Endothelial cell (in vitro differentiated cells): ENCODE measurements at regions not wholly inside any gene's neighbourhood (a gene's known extent, or its start where the extent isn't known, plus 50 kb on each side); places are given as distances from the start of the nearest gene placed in this dataset.

ENCODE experiments used
- DNase-seq: peaks from one replicate; pipeline ENCODE4 v3.0.0; 2021; ENCODE audit warnings: low spot score
- H3K27ac Mint-ChIP-seq: one replicate; pipeline ENCODE4 v1.8.0; 2021; ENCODE audit warnings: mixed read lengths, inconsistent platforms; ENCODE audit not compliant: unreplicated experiment
- H3K27me3 Mint-ChIP-seq: one replicate; pipeline ENCODE4 v1.8.0; 2021; ENCODE audit warnings: mild to moderate bottlenecking, moderate library complexity, mixed read lengths, inconsistent platforms; ENCODE audit not compliant: unreplicated experiment
- H3K36me3 Mint-ChIP-seq: one replicate; pipeline ENCODE4 v1.8.0; 2021; ENCODE audit warnings: mild to moderate bottlenecking, low read depth, mixed read lengths, inconsistent platforms; ENCODE audit not compliant: unreplicated experiment
- H3K4me1 Mint-ChIP-seq: one replicate; pipeline ENCODE4 v1.8.0; 2021; ENCODE audit warnings: mild to moderate bottlenecking, mixed read lengths, inconsistent platforms; ENCODE audit not compliant: unreplicated experiment
- H3K4me3 Mint-ChIP-seq: one replicate; pipeline ENCODE4 v1.8.0; 2021; ENCODE audit warnings: mild to moderate bottlenecking, mixed read lengths, inconsistent platforms; ENCODE audit not compliant: unreplicated experiment
- H3K9me3 Mint-ChIP-seq: one replicate; pipeline ENCODE4 v1.8.0; 2021; ENCODE audit warnings: mixed read lengths, inconsistent platforms; ENCODE audit not compliant: unreplicated experiment
- CTCF ChIP-seq: fragments of 200-600 bp; sonication (generic); IDR thresholded peaks from one replicate; pipeline ENCODE4 v1.5.0; 2021; ENCODE audit warnings: antibody characterized with exemption; ENCODE audit not compliant: unreplicated experiment

GRCh38 chr6:10297832-10298231 is 117.0 kb downstream of the TFAP2A start:
- no peaks in the 10 kb centered on the region for H3K27me3 Mint-ChIP-seq
- H3K36me3 Mint-ChIP-seq, result no peaks in the 10 kb centered on the region
- peaks cover 7% of the 10 kb centered on the region for H3K4me1 Mint-ChIP-seq
- no peak for DNase-seq
- peak overlapping the region; percentile 14 for H3K27ac Mint-ChIP-seq
- H3K4me3 Mint-ChIP-seq, result no peak overlapping the region
- TF ChIP-seq CTCF, result no peak
- no peaks in the 10 kb centered on the region for H3K9me3 Mint-ChIP-seq

GRCh38 chr6:10278746-10279145 is 136.1 kb downstream of the TFAP2A start:
- DNase-seq, result no peak

GRCh38 chr6:10276660-10277287 is 138.1 kb downstream of the TFAP2A start:
- no peaks in the 10 kb centered on the region for H3K9me3 Mint-ChIP-seq
- no peaks in the 10 kb centered on the region for H3K27me3 Mint-ChIP-seq
- H3K4me1 Mint-ChIP-seq, result peaks cover 31% of the 10 kb centered on the region
- H3K4me3 Mint-ChIP-seq, result no peak overlapping the region
- H3K27ac Mint-ChIP-seq, result no peak overlapping the region
- H3K36me3 Mint-ChIP-seq, result no peaks in the 10 kb centered on the region
- no peak for DNase-seq
- no peak for TF ChIP-seq CTCF

More at GRCh38 chr6:10278746-10279145, 136.1 kb downstream of the TFAP2A start:
- H3K36me3 Mint-ChIP-seq, result no peaks in the 10 kb centered on the region
- H3K4me3 Mint-ChIP-seq, result no peak overlapping the region
- no peak for TF ChIP-seq CTCF
- peaks cover 16% of the 10 kb centered on the region for H3K4me1 Mint-ChIP-seq
- H3K9me3 Mint-ChIP-seq, result no peaks in the 10 kb centered on the region
- H3K27me3 Mint-ChIP-seq, result no peaks in the 10 kb centered on the region
- H3K27ac Mint-ChIP-seq, result no peak overlapping the region

GRCh38 chr6:10276106-10276505 is 138.8 kb downstream of the TFAP2A start:
- H3K36me3 Mint-ChIP-seq, result no peaks in the 10 kb centered on the region
- no peak overlapping the region for H3K27ac Mint-ChIP-seq
- no peaks in the 10 kb centered on the region for H3K27me3 Mint-ChIP-seq
- no peak for DNase-seq
- no peaks in the 10 kb centered on the region for H3K9me3 Mint-ChIP-seq
- H3K4me1 Mint-ChIP-seq, result peaks cover 33% of the 10 kb centered on the region
- no peak overlapping the region for H3K4me3 Mint-ChIP-seq
- TF ChIP-seq CTCF, result no peak

- TF ChIP-seq CTCF, result no peak
- no peak overlapping the region for H3K27ac Mint-ChIP-seq
- no peaks in the 10 kb centered on the region for H3K36me3 Mint-ChIP-seq
- H3K9me3 Mint-ChIP-seq, result no peaks in the 10 kb centered on the region
- peaks cover 1% of the 10 kb centered on the region for H3K27me3 Mint-ChIP-seq
- no peak for DNase-seq
- no peak overlapping the region for H3K4me3 Mint-ChIP-seq
- peaks cover 39% of the 10 kb centered on the region for H3K4me1 Mint-ChIP-seq
Observed at GRCh38 chr6:10272591-10272990, 142.3 kb downstream of the TFAP2A start.
